ENCODE measurements at regions not wholly inside any gene's neighbourhood (a gene's known extent, or its start where the extent isn't known, plus 50 kb on each side); places are given as distances from the start of the nearest gene placed in this dataset.

DNA sequence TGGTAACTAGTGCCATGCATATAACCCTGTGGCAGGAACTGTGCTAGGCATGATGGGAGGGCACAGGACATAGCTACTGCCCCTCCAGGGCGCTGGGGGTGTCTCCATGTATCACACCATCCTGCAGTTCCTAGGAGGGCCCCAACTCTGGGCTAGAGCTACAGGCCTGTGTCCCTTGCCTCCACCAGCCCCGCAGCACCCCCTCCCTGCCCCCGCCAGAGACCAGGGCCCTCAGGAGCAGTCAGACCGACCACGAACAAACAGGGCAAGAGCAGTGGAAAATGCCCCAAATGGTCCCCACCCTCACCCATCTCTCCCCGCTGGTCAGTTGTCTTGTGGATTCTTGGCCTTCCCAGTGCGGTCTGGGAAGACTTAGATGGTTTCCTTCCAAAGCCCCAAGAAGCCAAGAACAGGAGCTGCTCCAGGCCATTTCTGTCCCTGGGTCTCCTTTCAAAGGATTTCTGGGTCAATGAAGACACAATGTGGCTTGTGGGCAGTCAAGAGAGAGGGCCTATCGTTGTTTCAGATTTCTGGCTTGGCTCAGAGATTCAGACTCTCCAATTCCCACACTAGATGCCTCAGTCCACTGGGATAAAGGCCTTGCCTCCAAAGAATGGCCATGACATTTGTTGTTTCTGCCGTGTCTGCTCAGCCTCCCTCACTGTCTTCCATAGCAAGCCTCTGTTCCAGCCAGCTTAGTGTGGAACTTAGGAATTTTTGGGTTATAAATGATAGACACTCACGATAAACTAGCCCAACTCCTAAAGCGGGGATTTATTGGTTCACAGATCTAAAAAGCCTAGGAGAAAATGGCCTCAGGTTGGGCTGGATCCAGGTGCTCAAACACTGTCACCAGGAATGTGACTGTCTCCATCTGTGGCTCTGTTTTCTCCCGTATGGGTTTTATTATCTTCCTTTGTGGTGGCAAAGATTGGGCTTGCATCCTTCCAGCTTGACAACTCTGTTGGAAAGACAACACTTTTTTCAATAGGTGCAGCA, 80.6 kb downstream of the LSM3 start:
- Histone ChIP-seq H3K4me3 (ENCODE audit: control insufficient read depth in 1 of 7, extremely low read depth in 1 of 7, insufficient read depth in 4 of 7, low read depth in 2 of 7, low read length in 6 of 7) (no peak overlapping the region), H3K36me3 (ENCODE audit: control insufficient read depth in 4 of 4, insufficient read depth in 4 of 4, low read length in 3 of 4) (no peaks in the 10 kb centered on the region), H3K9me3 (ENCODE audit: control extremely low read depth in 1 of 5, control insufficient read depth in 4 of 5, insufficient read depth in 2 of 5, low read depth in 1 of 5, low read length in 4 of 5) (peaks cover 0 to 9% (median 0%) of the 10 kb centered on the region in 5 experiments), H3K27ac (ENCODE audit: insufficient read depth in 1 of 2, low read depth in 1 of 2, low read length in 2 of 2, poor library complexity in 1 of 2, severe bottlenecking in 2 of 2) (no peak overlapping the region), H3K4me1 (ENCODE audit: control extremely low read depth in 1 of 4, control insufficient read depth in 4 of 4, insufficient read depth in 4 of 4, low read length in 3 of 4) (peaks cover 0 to 6% (median 2%) of the 10 kb centered on the region in 4 experiments), H3K27me3 (replicated peaks in 2 of 5; ENCODE audit: control insufficient read depth in 4 of 5, insufficient read depth in 5 of 5, low read length in 4 of 5) (peaks cover 0 to 2% (median 0%) of the 10 kb centered on the region in 5 experiments)
- no peak for DNase-seq
- POLR2A ChIA-PET = no interaction called here
- CTCF ChIA-PET = interaction anchor here (0.5 to 8.9 kb wide), 12 partner anchors 9 to 363 kb away, joined by 3 to 123 read pairs (median 4); no protein-coding TSS in a partner anchor
- WGBS (ENCODE audit: insufficient coverage) = 94% methylated on average over 12 of the region's 12 CpGs

DNA sequence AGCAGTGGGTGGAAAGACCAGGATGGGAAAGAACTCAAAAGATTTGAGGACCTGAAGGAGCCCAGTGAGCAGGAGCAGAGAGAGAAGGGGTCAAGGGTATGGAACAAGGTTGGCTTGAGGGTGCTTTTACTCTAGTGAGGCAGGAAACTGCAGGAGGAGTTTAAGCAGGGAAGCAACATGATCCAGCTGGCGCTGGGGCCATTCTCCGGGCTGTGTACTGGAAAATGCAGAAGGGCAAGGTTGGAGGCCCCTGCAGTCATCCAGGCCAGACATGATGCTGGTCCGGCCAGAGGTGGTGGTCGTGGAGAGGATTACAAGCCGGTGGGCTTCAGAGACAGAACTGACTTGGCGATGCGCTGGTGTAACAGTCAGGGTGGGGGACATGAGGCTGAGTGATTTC, 81.8 kb downstream of the LSM3 start:
- ChIA-PET CTCF (interaction anchor here (0.8 to 8.9 kb wide), 18 partner anchors 8 to 219 kb away, joined by 3 to 123 read pairs (median 5); no protein-coding TSS in a partner anchor), POLR2A (no interaction called here)
- no peak overlapping the region for H3K4me3 ChIP-seq (ENCODE audit: control insufficient read depth in 1 of 7, extremely low read depth in 1 of 7, insufficient read depth in 4 of 7, low read depth in 2 of 7, low read length in 6 of 7)
- no peaks in the 10 kb centered on the region for H3K36me3 ChIP-seq (ENCODE audit: control insufficient read depth in 4 of 4, insufficient read depth in 4 of 4, low read length in 3 of 4)
- H3K4me1 ChIP-seq (ENCODE audit: control extremely low read depth in 1 of 4, control insufficient read depth in 4 of 4, insufficient read depth in 4 of 4, low read length in 3 of 4) = peaks cover 0 to 4% (median 2%) of the 10 kb centered on the region in 4 experiments
- DNase-seq = no peak
- H3K27me3 ChIP-seq (replicated peaks in 2 of 5; ENCODE audit: control insufficient read depth in 4 of 5, insufficient read depth in 5 of 5, low read length in 4 of 5) = peaks cover 0 to 2% (median 0%) of the 10 kb centered on the region in 5 experiments
- H3K27ac ChIP-seq (ENCODE audit: insufficient read depth in 1 of 2, low read depth in 1 of 2, low read length in 2 of 2, poor library complexity in 1 of 2, severe bottlenecking in 2 of 2) = no peak overlapping the region
- H3K9me3 ChIP-seq (ENCODE audit: control extremely low read depth in 1 of 5, control insufficient read depth in 4 of 5, insufficient read depth in 2 of 5, low read depth in 1 of 5, low read length in 4 of 5) = peaks cover 0 to 9% (median 0%) of the 10 kb centered on the region in 5 experiments
- WGBS (ENCODE audit: insufficient coverage) = 96% methylated on average over 7 of the region's 7 CpGs

DNA sequence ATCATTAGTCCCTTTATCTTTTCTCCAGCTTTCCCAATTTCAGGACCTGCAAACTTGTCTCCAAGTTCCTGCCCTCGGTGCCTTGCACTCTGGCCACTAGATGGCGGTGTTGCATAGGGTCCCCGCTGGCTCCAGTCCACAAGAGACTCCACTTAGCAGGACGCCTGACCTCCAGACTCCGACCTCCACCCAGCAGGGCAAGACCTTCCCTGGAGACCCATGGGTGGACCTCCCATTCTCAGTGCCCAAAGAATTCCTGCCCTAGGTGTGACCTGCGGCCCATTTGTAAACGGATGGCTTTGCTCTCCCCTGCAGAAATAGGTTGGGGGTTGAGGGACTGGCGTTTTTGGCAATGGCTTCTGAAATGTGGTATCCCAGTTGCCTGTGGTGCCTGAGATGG, 82.6 kb downstream of the LSM3 start:
- CTCF ChIA-PET = interaction anchor here (0.8 to 8.9 kb wide), 26 partner anchors 9 to 285 kb away, joined by 3 to 123 read pairs (median 4); no protein-coding TSS in a partner anchor
- Histone ChIP-seq H3K4me1 (ENCODE audit: control extremely low read depth in 1 of 4, control insufficient read depth in 4 of 4, insufficient read depth in 4 of 4, low read length in 3 of 4) (peaks cover 0 to 4% (median 2%) of the 10 kb centered on the region in 4 experiments), H3K9me3 (ENCODE audit: control extremely low read depth in 1 of 5, control insufficient read depth in 4 of 5, insufficient read depth in 2 of 5, low read depth in 1 of 5, low read length in 4 of 5) (peaks cover 0 to 9% (median 0%) of the 10 kb centered on the region in 5 experiments), H3K27ac (ENCODE audit: insufficient read depth in 1 of 2, low read depth in 1 of 2, low read length in 2 of 2, poor library complexity in 1 of 2, severe bottlenecking in 2 of 2) (no peak overlapping the region), H3K27me3 (replicated peaks in 2 of 5; ENCODE audit: control insufficient read depth in 4 of 5, insufficient read depth in 5 of 5, low read length in 4 of 5) (peaks cover 0 to 2% (median 0%) of the 10 kb centered on the region in 5 experiments), H3K36me3 (ENCODE audit: control insufficient read depth in 4 of 4, insufficient read depth in 4 of 4, low read length in 3 of 4) (no peaks in the 10 kb centered on the region), H3K4me3 (ENCODE audit: control insufficient read depth in 1 of 7, extremely low read depth in 1 of 7, insufficient read depth in 4 of 7, low read depth in 2 of 7, low read length in 6 of 7) (no peak overlapping the region)
- DNase-seq = peak; percentile 59 to 68 (median 65)
- POLR2A ChIA-PET = no interaction called here
- WGBS (ENCODE audit: insufficient coverage) = 26% methylated on average over 7 of the region's 8 CpGs

DNA sequence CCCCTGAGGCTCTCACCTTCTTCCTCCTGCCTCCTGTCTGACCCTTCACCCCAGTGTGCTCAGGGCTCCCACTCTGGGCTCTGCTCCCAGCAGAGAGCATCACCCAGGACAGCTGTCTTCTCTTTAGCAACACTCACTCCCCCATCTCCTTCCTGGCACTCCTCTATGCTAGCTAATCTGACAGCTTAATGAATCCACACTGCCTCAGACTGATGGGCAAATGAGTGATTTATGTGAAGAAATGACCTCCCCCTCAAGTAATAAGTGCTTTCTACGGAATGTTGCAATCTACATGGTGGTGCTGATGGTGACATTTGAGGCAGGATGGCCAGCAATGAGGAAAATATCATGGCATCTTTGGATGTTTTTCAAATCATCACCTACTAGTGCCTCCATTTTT, 83.6 kb downstream of the LSM3 start:
- no peak for DNase-seq
- Histone ChIP-seq H3K27me3 (replicated peaks in 2 of 5; ENCODE audit: control insufficient read depth in 4 of 5, insufficient read depth in 5 of 5, low read length in 4 of 5) (peaks cover 0 to 2% (median 0%) of the 10 kb centered on the region in 5 experiments), H3K4me3 (ENCODE audit: control insufficient read depth in 1 of 7, extremely low read depth in 1 of 7, insufficient read depth in 4 of 7, low read depth in 2 of 7, low read length in 6 of 7) (no peak overlapping the region), H3K36me3 (ENCODE audit: control insufficient read depth in 4 of 4, insufficient read depth in 4 of 4, low read length in 3 of 4) (no peaks in the 10 kb centered on the region), H3K27ac (ENCODE audit: insufficient read depth in 1 of 2, low read depth in 1 of 2, low read length in 2 of 2, poor library complexity in 1 of 2, severe bottlenecking in 2 of 2) (no peak overlapping the region), H3K4me1 (ENCODE audit: control extremely low read depth in 1 of 4, control insufficient read depth in 4 of 4, insufficient read depth in 4 of 4, low read length in 3 of 4) (peaks cover 0 to 2% (median 0%) of the 10 kb centered on the region in 4 experiments), H3K9me3 (ENCODE audit: control extremely low read depth in 1 of 5, control insufficient read depth in 4 of 5, insufficient read depth in 2 of 5, low read depth in 1 of 5, low read length in 4 of 5) (peaks cover 0 to 9% (median 0%) of the 10 kb centered on the region in 5 experiments)
- ChIA-PET CTCF (interaction anchor here (0.6 to 8.9 kb wide), 20 partner anchors 12 to 284 kb away, joined by 3 to 123 read pairs (median 4); no protein-coding TSS in a partner anchor), POLR2A (no interaction called here)
- no CpG with 5 or more reads among the region's 1 CpG for WGBS (ENCODE audit: insufficient coverage)

DNA sequence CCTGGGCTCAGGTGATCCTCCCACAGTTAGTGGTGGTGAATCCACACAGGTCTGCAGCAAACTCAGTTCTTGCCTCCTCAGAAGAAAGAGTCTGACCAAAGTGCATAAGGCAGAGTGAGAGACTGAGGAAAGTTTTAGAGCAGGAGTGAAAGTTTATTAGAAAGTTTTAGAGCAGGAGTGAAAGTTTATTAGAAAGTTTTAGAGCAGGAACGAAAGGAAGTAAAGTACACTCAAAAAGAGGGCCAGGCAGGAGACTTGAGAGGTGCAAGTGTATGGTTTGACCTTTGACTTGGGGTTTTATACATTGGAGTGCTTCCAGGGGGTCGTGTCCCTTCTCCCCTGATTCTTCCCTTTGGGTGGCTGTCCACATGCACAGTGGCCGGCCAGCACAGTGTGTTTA, 84.2 kb downstream of the LSM3 start:
- WGBS (ENCODE audit: insufficient coverage) = 93% methylated on average over 3 of the region's 3 CpGs
- H3K9me3 ChIP-seq (ENCODE audit: control extremely low read depth in 1 of 5, control insufficient read depth in 4 of 5, insufficient read depth in 2 of 5, low read depth in 1 of 5, low read length in 4 of 5) = peaks cover 0 to 9% (median 0%) of the 10 kb centered on the region in 5 experiments

DNA sequence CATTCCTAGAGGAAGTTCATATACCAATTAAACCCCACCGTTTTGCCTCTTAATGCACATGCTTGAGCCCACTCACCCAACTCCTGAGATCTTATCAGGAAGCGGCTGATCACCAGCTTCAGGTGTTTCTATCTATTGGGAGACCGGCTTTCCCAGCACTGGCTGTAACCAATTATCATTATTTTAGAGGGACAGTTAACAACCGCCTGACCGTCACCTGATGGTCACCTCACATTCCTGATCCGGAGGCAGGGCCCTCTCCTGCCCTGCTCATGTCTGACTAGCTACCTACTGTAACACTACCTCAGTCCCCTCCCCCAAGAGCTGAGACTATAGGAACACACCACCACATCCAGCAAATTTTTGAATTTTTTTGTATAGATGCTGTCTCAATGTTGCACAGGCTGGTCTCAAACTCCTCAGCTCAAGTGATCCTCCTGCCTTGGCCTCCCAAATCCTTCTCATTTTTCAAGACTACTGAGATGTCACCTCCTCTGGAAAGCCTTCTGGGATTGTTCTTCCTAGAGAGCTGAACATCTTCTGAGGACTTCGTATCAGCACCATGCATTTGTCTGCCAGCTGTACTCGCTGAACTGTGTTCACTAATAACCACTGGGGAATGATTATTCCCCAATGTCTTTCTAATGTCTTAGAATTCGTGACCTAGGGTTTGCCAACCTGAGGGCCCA, 84.8 kb downstream of the LSM3 start:
- Histone ChIP-seq H3K4me1 (ENCODE audit: control extremely low read depth in 1 of 4, control insufficient read depth in 4 of 4, insufficient read depth in 4 of 4, low read length in 3 of 4) (peaks cover 0 to 2% (median 0%) of the 10 kb centered on the region in 4 experiments), H3K9me3 (ENCODE audit: control extremely low read depth in 1 of 5, control insufficient read depth in 4 of 5, insufficient read depth in 2 of 5, low read depth in 1 of 5, low read length in 4 of 5) (peaks cover 0 to 9% (median 0%) of the 10 kb centered on the region in 5 experiments), H3K36me3 (ENCODE audit: control insufficient read depth in 4 of 4, insufficient read depth in 4 of 4, low read length in 3 of 4) (no peaks in the 10 kb centered on the region), H3K4me3 (ENCODE audit: control insufficient read depth in 1 of 7, extremely low read depth in 1 of 7, insufficient read depth in 4 of 7, low read depth in 2 of 7, low read length in 6 of 7) (no peak overlapping the region), H3K27ac (ENCODE audit: insufficient read depth in 1 of 2, low read depth in 1 of 2, low read length in 2 of 2, poor library complexity in 1 of 2, severe bottlenecking in 2 of 2) (no peak overlapping the region), H3K27me3 (replicated peaks in 2 of 5; ENCODE audit: control insufficient read depth in 4 of 5, insufficient read depth in 5 of 5, low read length in 4 of 5) (peaks cover 0 to 2% (median 0%) of the 10 kb centered on the region in 5 experiments)
- ChIA-PET POLR2A (interaction anchor here (0.6 kb wide), 2 partner anchors 205 to 447 kb away, joined by 3 to 4 read pairs; no protein-coding TSS in a partner anchor), CTCF (interaction anchor here (0.8 to 8.9 kb wide), 5 partner anchors 25 to 212 kb away, joined by 3 to 123 read pairs (median 3); no protein-coding TSS in a partner anchor)
- WGBS (ENCODE audit: insufficient coverage) = 91% methylated on average over 9 of the region's 9 CpGs
- DNase-seq = no peak

More for the DNA sequence above, 84.2 kb downstream of the LSM3 start:
- Histone ChIP-seq H3K27me3 (replicated peaks in 2 of 5; ENCODE audit: control insufficient read depth in 4 of 5, insufficient read depth in 5 of 5, low read length in 4 of 5) (peaks cover 0 to 2% (median 0%) of the 10 kb centered on the region in 5 experiments), H3K4me1 (ENCODE audit: control extremely low read depth in 1 of 4, control insufficient read depth in 4 of 4, insufficient read depth in 4 of 4, low read length in 3 of 4) (peaks cover 0 to 2% (median 0%) of the 10 kb centered on the region in 4 experiments), H3K36me3 (ENCODE audit: control insufficient read depth in 4 of 4, insufficient read depth in 4 of 4, low read length in 3 of 4) (no peaks in the 10 kb centered on the region), H3K27ac (ENCODE audit: insufficient read depth in 1 of 2, low read depth in 1 of 2, low read length in 2 of 2, poor library complexity in 1 of 2, severe bottlenecking in 2 of 2) (no peak overlapping the region), H3K4me3 (ENCODE audit: control insufficient read depth in 1 of 7, extremely low read depth in 1 of 7, insufficient read depth in 4 of 7, low read depth in 2 of 7, low read length in 6 of 7) (no peak overlapping the region)
- DNase-seq = no peak
- ChIA-PET CTCF (interaction anchor here (1.0 to 8.9 kb wide), 7 partner anchors 14 to 213 kb away, joined by 3 to 123 read pairs (median 4); no protein-coding TSS in a partner anchor), POLR2A (no interaction called here)

Data from common myeloid progenitor, CD34-positive (primary cell).